ENCODE measurements at regions not wholly inside any gene's neighbourhood (a gene's known extent, or its start where the extent isn't known, plus 50 kb on each side); places are given as distances from the start of the nearest gene placed in this dataset.

- no peak for TF ChIP-seq EZH2 (IDR thresholded peaks at IDR 0.05; ENCODE audit: borderline replicate concordance, insufficient read depth, low read depth, low read length, poor library complexity, severe bottlenecking)
- TF ChIP-seq, protein P1, sequence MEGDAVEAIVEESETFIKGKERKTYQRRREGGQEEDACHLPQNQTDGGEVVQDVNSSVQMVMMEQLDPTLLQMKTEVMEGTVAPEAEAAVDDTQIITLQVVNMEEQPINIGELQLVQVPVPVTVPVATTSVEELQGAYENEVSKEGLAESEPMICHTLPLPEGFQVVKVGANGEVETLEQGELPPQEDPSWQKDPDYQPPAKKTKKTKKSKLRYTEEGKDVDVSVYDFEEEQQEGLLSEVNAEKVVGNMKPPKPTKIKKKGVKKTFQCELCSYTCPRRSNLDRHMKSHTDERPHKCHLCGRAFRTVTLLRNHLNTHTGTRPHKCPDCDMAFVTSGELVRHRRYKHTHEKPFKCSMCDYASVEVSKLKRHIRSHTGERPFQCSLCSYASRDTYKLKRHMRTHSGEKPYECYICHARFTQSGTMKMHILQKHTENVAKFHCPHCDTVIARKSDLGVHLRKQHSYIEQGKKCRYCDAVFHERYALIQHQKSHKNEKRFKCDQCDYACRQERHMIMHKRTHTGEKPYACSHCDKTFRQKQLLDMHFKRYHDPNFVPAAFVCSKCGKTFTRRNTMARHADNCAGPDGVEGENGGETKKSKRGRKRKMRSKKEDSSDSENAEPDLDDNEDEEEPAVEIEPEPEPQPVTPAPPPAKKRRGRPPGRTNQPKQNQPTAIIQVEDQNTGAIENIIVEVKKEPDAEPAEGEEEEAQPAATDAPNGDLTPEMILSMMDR (IDR thresholded peaks at IDR 0.05): no peak
These were observed 51.0 kb upstream of the NFIL3 start for GRCh38 chr9:91474656-91475055.
